KMS-11 (cell line): ENCODE measurements at regions not wholly inside any gene's neighbourhood (a gene's known extent, or its start where the extent isn't known, plus 50 kb on each side); places are given as distances from the start of the nearest gene placed in this dataset.

Source experiments
- H2AFZ ChIP-seq: fragments of 200-600 bp; sonication (generic); 2 replicates; pipeline ENCODE4 v1.6.1; 2016; ENCODE audit warnings: antibody characterized with exemption, mixed run types, low read depth
- H3K27ac ChIP-seq: fragments of 200-600 bp; sonication (generic); 2 replicates; pipeline ENCODE4 v1.6.1; 2016; ENCODE audit warnings: mild to moderate bottlenecking, mixed run types
- H3K27me3 ChIP-seq: fragments of 200-600 bp; sonication (generic); 2 replicates; pipeline ENCODE4 v1.6.1; 2017; ENCODE audit warnings: mild to moderate bottlenecking, low read depth, mixed run types, moderate library complexity; ENCODE audit not compliant: insufficient read depth
- H3K36me3 ChIP-seq: fragments of 200-600 bp; sonication (generic); 2 replicates; pipeline ENCODE4 v1.6.1; 2017; ENCODE audit warnings: mild to moderate bottlenecking, mixed run types; ENCODE audit not compliant: insufficient read depth
- H3K4me1 ChIP-seq: fragments of 200-600 bp; sonication (generic); 2 replicates; pipeline ENCODE4 v1.6.1; 2016; ENCODE audit warnings: mild to moderate bottlenecking, low read depth, mixed run types; ENCODE audit not compliant: poor library complexity, severe bottlenecking
- H3K4me2 ChIP-seq: fragments of 200-600 bp; sonication (generic); 2 replicates; pipeline ENCODE4 v1.7.0; 2016; ENCODE audit warnings: mild to moderate bottlenecking, mixed run types
- H3K4me3 ChIP-seq: fragments of 200-600 bp; sonication (generic); IDR thresholded peaks from 2 replicates; pipeline ENCODE4 v1.6.1; 2017; ENCODE audit warnings: low read depth, low read length, mixed read lengths; ENCODE audit not compliant: insufficient read depth
- H3K79me2 ChIP-seq: fragments of 200-600 bp; sonication (generic); 2 replicates; pipeline ENCODE4 v1.6.1; 2016; ENCODE audit warnings: low read depth, mixed run types; ENCODE audit not compliant: insufficient read depth
- H3K9ac ChIP-seq: fragments of 200-600 bp; sonication (generic); 2 replicates; pipeline ENCODE4 v1.6.1; 2016; ENCODE audit warnings: mild to moderate bottlenecking, mixed run types
- H4K20me1 ChIP-seq: fragments of 200-600 bp; sonication (generic); 2 replicates; pipeline ENCODE4 v1.6.1; 2016; ENCODE audit warnings: mild to moderate bottlenecking, mixed run types; ENCODE audit not compliant: insufficient read depth
- TF ChIP-seq, protein P1 (sequence below): fragments of 200-600 bp; sonication (generic); conservative IDR thresholded peaks from 2 replicates; pipeline ENCODE4 v1.6.1; 2017; ENCODE audit warnings: low read depth, mild to moderate bottlenecking, antibody characterized with exemption, low read length, moderate library complexity, mixed read lengths

DNA sequence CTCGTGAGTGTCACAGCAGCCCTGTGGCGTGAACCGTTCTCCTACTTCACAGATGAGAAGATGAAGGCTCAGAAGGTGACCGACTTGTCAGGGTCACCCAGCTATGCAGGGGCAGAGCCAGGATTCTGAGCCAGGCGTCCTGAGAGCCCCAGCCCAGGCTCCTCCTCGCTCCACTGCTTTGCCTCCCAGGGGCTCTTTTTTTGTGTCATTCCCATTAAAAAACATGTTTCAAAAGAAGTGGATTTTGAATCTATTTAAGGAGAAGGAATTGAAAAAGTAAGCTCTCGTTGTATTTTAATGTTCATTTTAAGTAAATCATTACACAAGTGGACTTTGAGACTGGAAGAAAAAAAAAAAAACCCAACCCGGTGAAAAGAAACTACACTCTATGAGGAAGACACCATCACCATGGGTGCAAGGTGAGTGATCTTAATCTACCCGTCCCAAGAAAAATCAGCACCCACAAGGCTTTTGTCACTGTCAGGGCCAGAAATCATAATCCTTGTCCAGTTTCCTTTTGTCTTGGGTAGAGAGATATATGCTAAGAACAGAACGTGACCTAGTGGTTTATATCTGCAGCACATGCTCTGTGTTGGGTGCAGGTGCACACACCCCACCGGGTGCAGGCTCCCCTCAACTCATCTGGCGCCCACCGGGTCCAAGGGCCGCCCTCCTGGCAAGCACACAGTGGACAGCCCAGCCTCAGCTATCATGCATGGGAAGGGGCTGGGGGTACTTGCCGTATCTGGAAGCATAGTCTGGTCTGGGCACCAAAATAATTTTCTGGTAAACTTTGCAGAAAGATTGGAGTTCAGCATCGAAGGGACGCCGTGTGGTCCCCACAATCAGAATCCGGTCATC is 73.5 kb upstream of the ASB18 start:
- H3K27me3 ChIP-seq = no peaks in the 10 kb centered on the region
- no peaks in the 10 kb centered on the region for H3K4me1 ChIP-seq
- no peak overlapping the region for H3K27ac ChIP-seq
- no peaks in the 10 kb centered on the region for H3K36me3 ChIP-seq
- H3K79me2 ChIP-seq = no peaks in the 10 kb centered on the region
- H4K20me1 ChIP-seq = no peaks in the 10 kb centered on the region
- no peak overlapping the region for H2AFZ ChIP-seq
- H3K4me3 ChIP-seq = no peak overlapping the region
- no peak overlapping the region for H3K9ac ChIP-seq
- H3K4me2 ChIP-seq = no peak overlapping the region
- TF ChIP-seq, protein P1, sequence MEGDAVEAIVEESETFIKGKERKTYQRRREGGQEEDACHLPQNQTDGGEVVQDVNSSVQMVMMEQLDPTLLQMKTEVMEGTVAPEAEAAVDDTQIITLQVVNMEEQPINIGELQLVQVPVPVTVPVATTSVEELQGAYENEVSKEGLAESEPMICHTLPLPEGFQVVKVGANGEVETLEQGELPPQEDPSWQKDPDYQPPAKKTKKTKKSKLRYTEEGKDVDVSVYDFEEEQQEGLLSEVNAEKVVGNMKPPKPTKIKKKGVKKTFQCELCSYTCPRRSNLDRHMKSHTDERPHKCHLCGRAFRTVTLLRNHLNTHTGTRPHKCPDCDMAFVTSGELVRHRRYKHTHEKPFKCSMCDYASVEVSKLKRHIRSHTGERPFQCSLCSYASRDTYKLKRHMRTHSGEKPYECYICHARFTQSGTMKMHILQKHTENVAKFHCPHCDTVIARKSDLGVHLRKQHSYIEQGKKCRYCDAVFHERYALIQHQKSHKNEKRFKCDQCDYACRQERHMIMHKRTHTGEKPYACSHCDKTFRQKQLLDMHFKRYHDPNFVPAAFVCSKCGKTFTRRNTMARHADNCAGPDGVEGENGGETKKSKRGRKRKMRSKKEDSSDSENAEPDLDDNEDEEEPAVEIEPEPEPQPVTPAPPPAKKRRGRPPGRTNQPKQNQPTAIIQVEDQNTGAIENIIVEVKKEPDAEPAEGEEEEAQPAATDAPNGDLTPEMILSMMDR = no peak

DNA sequence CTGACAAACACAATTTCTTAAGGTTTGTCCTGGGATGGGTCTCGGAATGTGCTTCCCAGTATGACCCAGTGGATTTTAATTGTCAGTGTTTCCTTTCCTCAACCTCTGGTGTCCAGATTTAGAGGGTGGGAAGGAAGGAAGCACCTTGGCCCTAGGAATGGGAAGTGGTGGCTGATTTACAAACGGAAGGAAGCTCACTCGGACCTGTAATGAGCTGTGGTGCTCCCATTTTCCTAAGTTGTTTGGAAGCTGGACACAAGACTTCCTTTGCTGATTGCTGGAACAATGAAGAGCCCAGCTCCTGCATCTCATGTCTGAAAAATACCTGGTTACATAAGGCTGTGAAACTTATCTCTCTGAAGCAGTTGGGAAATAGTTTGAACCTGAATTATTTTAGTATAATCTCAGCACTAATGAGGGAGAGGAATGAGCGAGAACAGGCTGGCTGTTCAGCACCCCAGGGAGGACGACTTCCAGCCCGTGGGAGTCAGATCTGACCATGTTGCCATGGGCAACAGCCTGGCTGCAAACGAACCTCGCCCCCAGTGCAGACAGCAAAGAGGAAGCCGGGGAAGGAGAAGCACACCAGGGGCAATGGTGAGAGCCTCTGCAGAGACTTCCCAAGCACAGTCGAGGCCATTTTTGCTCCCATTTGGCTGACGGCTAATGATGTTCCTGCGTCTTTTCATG is 74.4 kb upstream of the ASB18 start:
- no peaks in the 10 kb centered on the region for H3K79me2 ChIP-seq
- no peaks in the 10 kb centered on the region for H3K36me3 ChIP-seq
- H3K4me1 ChIP-seq = no peaks in the 10 kb centered on the region
- TF ChIP-seq, protein P1 = no peak
- no peak overlapping the region for H3K4me2 ChIP-seq
- no peak overlapping the region for H2AFZ ChIP-seq
- no peaks in the 10 kb centered on the region for H3K27me3 ChIP-seq
- no peak overlapping the region for H3K9ac ChIP-seq
- H3K27ac ChIP-seq = no peak overlapping the region
- H3K4me3 ChIP-seq = no peak overlapping the region
- no peaks in the 10 kb centered on the region for H4K20me1 ChIP-seq

- no peaks in the 10 kb centered on the region for H3K36me3 ChIP-seq
- H3K79me2 ChIP-seq = no peaks in the 10 kb centered on the region
- TF ChIP-seq, protein P1 = no peak
- H3K27ac ChIP-seq = no peak overlapping the region
- no peaks in the 10 kb centered on the region for H3K4me1 ChIP-seq
- H3K4me2 ChIP-seq = no peak overlapping the region
- H3K4me3 ChIP-seq = no peak overlapping the region
- no peaks in the 10 kb centered on the region for H4K20me1 ChIP-seq
- no peak overlapping the region for H2AFZ ChIP-seq
- no peak overlapping the region for H3K9ac ChIP-seq
- H3K27me3 ChIP-seq = no peaks in the 10 kb centered on the region
These were observed 76.0 kb upstream of the ASB18 start for GRCh38 chr2:236340251-236340650.

GRCh38 chr2:236341067-236341466 is 76.9 kb upstream of the ASB18 start:
- no peaks in the 10 kb centered on the region for H3K4me1 ChIP-seq
- no peak overlapping the region for H3K4me2 ChIP-seq
- H3K27ac ChIP-seq = no peak overlapping the region
- H3K36me3 ChIP-seq = no peaks in the 10 kb centered on the region
- no peak overlapping the region for H3K4me3 ChIP-seq
- no peaks in the 10 kb centered on the region for H3K79me2 ChIP-seq
- no peak overlapping the region for H2AFZ ChIP-seq
- no peaks in the 10 kb centered on the region for H4K20me1 ChIP-seq
- H3K27me3 ChIP-seq = no peaks in the 10 kb centered on the region
- TF ChIP-seq, protein P1 = no peak
- H3K9ac ChIP-seq = no peak overlapping the region
